ENCODE measurements at regions not wholly inside any gene's neighbourhood (a gene's known extent, or its start where the extent isn't known, plus 50 kb on each side); places are given as distances from the start of the nearest gene placed in this dataset.

- TF ChIP-seq CTCF (IDR thresholded peaks at IDR 0.05) = no peak
- no peak for TF ChIP-seq POLR2A (IDR thresholded peaks at IDR 0.05)
Observed at GRCh38 chr2:139992711-139993345, 1212.6 kb upstream of the NXPH2 start.
